ENCODE measurements at regions not wholly inside any gene's neighbourhood (a gene's known extent, or its start where the extent isn't known, plus 50 kb on each side); places are given as distances from the start of the nearest gene placed in this dataset.

DNA sequence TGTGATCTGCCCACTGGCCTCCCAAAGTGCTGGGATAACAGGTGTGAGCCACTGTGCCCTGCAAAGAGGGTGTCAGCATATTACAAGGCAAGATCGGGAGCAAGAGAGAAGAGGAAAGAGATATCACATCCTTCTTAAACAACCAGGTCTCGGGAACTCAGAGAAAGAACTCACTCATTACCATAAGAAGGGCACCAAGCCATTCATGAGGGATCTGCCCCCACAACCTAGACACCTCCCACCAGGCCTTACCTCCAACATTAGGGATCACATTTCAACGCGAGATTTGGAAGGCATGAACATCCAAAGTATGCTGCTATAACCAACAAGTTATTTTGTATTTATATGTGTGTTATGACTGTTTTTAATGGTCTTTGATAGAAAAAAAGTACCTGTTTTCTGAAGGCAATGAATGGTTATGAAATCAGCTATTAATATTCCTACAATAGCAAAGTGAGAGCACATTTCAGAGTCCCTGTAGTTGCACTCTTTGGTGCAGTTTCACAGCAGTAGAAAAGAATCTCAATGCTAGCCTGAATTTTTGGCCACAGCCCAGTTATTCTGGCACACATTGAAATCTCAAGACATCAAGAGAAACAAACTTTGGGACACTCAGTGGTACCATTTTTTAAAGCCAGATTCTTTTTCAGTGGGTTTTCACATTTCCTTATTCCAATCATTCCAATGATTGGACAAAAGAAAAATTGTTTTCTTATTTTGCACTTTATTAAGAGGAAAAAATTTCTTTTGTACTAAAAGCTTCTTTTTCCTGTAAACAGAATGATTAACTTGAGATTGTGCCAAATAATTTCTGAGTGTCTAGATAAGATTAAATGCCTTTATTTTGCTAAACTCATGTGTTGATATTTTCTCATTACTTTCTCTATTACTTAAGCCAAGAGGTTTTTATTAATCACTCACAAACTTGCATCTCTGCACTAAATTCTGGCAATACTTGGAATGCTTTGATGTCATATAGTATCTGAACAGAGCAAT lies 582.6 kb upstream of the ATP2B1 start:
- intact Hi-C loops (cut with DNase I) = no loop called here
- no peak for DNase-seq
- Histone ChIP-seq H3K27me3 (no peaks in the 10 kb centered on the region), H3K36me3 (no peaks in the 10 kb centered on the region), H3K4me3 (no peak overlapping the region), H3K4me1 (peaks cover 0 to 8% (median 0%) of the 10 kb centered on the region in 4 donors), H3K27ac (no peak overlapping the region), H3K9me3 (peaks cover 0 to 3% (median 0%) of the 10 kb centered on the region in 4 donors)
- 93 to 94% methylated on average over 4 of the region's 4 CpGs for WGBS, 2 donors
- TF ChIP-seq POLR2AphosphoS5 (IDR thresholded peaks at IDR 0.05) (no peak), POLR2A (IDR thresholded peaks at IDR 0.05) (no peak), EP300 (IDR thresholded peaks at IDR 0.05) (no peak)
- TF ChIP-seq, protein P1, sequence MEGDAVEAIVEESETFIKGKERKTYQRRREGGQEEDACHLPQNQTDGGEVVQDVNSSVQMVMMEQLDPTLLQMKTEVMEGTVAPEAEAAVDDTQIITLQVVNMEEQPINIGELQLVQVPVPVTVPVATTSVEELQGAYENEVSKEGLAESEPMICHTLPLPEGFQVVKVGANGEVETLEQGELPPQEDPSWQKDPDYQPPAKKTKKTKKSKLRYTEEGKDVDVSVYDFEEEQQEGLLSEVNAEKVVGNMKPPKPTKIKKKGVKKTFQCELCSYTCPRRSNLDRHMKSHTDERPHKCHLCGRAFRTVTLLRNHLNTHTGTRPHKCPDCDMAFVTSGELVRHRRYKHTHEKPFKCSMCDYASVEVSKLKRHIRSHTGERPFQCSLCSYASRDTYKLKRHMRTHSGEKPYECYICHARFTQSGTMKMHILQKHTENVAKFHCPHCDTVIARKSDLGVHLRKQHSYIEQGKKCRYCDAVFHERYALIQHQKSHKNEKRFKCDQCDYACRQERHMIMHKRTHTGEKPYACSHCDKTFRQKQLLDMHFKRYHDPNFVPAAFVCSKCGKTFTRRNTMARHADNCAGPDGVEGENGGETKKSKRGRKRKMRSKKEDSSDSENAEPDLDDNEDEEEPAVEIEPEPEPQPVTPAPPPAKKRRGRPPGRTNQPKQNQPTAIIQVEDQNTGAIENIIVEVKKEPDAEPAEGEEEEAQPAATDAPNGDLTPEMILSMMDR (IDR thresholded peaks at IDR 0.05) = no peak

DNA sequence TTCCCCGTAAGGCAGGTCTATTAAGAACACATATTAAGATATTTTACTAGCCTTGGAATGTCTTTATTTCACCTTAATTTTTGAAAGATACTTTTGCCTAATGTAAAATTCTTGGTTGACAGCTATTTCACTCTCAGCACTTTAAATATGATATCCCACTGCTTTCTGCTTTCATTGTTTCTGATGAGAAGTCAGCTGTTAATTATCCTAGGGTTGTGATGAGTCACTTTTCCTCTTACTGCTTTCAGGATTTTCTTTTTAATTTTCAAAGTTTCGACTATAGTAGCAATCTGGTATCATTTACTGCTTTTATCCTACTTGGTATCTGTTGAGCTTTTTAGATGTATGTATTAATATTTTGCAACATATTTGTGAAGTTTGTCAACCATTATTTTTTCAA lies 578.9 kb upstream of the ATP2B1 start:
- Histone ChIP-seq H3K9me3 (peaks cover 0 to 3% (median 0%) of the 10 kb centered on the region in 4 donors), H3K4me1 (peaks cover 0 to 8% (median 0%) of the 10 kb centered on the region in 4 donors), H3K4me3 (no peak overlapping the region), H3K27me3 (no peaks in the 10 kb centered on the region), H3K27ac (no peak overlapping the region), H3K36me3 (no peaks in the 10 kb centered on the region)
- no peak for DNase-seq
- TF ChIP-seq EP300 (IDR thresholded peaks at IDR 0.05) (no peak), POLR2AphosphoS5 (IDR thresholded peaks at IDR 0.05) (no peak), POLR2A (IDR thresholded peaks at IDR 0.05) (no peak)
- TF ChIP-seq, protein P1 (IDR thresholded peaks at IDR 0.05) = no peak
- WGBS, 2 donors = 89 to 91% methylated on average over 2 of the region's 2 CpGs
- intact Hi-C loops (cut with DNase I) = no loop called here

DNA sequence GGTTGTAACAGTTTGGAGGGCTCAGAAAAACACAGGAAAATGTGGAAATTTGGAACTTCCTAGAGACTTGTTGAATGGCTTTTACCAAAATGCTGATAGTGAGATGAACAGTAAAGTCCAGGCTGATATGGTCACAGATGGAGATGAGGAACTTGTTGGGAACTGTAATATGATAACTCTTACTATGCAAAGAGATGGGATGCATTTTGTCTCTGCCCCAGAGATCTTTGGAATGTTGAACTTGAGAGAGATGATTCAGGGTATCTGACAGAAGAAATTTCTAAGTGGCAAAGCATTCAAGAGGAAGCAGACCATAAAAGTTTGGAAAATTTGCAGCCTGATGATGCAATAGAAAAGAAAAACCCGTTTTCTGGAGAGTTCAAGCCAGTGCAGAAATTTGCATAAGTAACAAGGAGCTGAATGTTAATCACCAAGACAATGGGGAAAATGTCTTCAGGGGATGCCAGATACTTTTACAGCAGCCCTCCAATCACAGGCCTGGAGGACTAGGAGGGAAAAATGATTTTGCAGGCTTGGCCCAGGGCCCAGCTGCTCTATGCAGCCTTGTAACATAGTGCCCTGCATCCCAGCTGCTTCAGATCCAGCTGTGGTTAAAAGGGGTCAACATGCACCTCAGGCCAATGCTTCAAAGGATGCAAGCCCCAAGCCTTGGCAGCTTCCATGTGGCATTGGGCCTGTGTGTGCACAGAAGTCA lies 572.7 kb upstream of the ATP2B1 start:
- intact Hi-C loops (cut with DNase I) = no loop called here
- 41 to 90% methylated on average over 1 of the region's 1 CpG for WGBS, 2 donors

GRCh38 chr12:90280564-90281058 lies 572.0 kb upstream of the ATP2B1 start:
- H3K27ac ChIP-seq = no peak overlapping the region
- intact Hi-C loops (cut with DNase I) = no loop called here
- no peak for DNase-seq
- no peaks in the 10 kb centered on the region for H3K36me3 ChIP-seq
- no peak overlapping the region for H3K4me3 ChIP-seq
- no peaks in the 10 kb centered on the region for H3K4me1 ChIP-seq
- H3K27me3 ChIP-seq = no peaks in the 10 kb centered on the region
- TF ChIP-seq POLR2A (IDR thresholded peaks at IDR 0.05) (no peak), EP300 (IDR thresholded peaks at IDR 0.05) (no peak), POLR2AphosphoS5 (IDR thresholded peaks at IDR 0.05) (no peak)
- TF ChIP-seq, protein P1 (IDR thresholded peaks at IDR 0.05) = no peak
- 38 to 85% methylated on average over 1 of the region's 1 CpG for WGBS, 2 donors
- peaks cover 0 to 9% (median 0%) of the 10 kb centered on the region in 4 donors for H3K9me3 ChIP-seq

More for the DNA sequence above, 572.7 kb upstream of the ATP2B1 start:
- Histone ChIP-seq H3K27ac (no peak overlapping the region), H3K27me3 (no peaks in the 10 kb centered on the region), H3K4me1 (no peaks in the 10 kb centered on the region), H3K4me3 (no peak overlapping the region), H3K36me3 (no peaks in the 10 kb centered on the region), H3K9me3 (peaks cover 0 to 9% (median 0%) of the 10 kb centered on the region in 4 donors)
- TF ChIP-seq POLR2AphosphoS5 (IDR thresholded peaks at IDR 0.05) (no peak), POLR2A (IDR thresholded peaks at IDR 0.05) (no peak), EP300 (IDR thresholded peaks at IDR 0.05) (no peak)
- TF ChIP-seq, protein P1 (IDR thresholded peaks at IDR 0.05) = no peak
- no peak for DNase-seq

All from sigmoid colon (tissue), 6 donors.